CD4-positive, alpha-beta T cell (primary cell): ENCODE measurements at regions not wholly inside any gene's neighbourhood (a gene's known extent, or its start where the extent isn't known, plus 50 kb on each side); places are given as distances from the start of the nearest gene placed in this dataset.
"Not testable (repeated sequence)": the region's sequence is repeated elsewhere in the genome, so short reads cannot be mapped to it uniquely, and the experiment has no call there.

ENCODE experiments used
- ATAC-seq: fragments of 200-7000 bp; cut with Tn5 transposase; one replicate; pipeline ENCODE4 v1.10.0; 2022; ENCODE audit warnings: mild to moderate bottlenecking; ENCODE audit not compliant: poor library complexity
- CTCF ChIA-PET: fragments of 350-600 bp; sonication (Branson Sonifier 250); formaldehyde crosslinking; loops from one replicate; lab custom pipeline; 2021; ENCODE audit warnings: antibody characterized with exemption, inconsistent platforms; lab: Charles Lee
- POLR2A ChIA-PET: fragments of 350-600 bp; sonication (Branson Sonifier 250); formaldehyde crosslinking; loops from one replicate; lab custom pipeline; 2021; ENCODE audit warnings: antibody characterized with exemption, inconsistent platforms; lab: Charles Lee
- DNase-seq, 14 experiments: peaks; one replicate each; pipeline ENCODE4 v3.0.0-alpha.2; 2013 to 2020; ENCODE audit warnings: mixed read lengths in 2 of 14
- H3K27ac ChIP-seq, 2 donors: one replicate each; pipeline versions ENCODE4 v1.5.1 to v1.7.0; 2013; ENCODE audit warnings: low read length in 2 of 2, low read depth in 1 of 2, mild to moderate bottlenecking in 1 of 2
- H3K27me3 ChIP-seq, 2 experiments: 1 replicate in 1 of 2; 2 replicates in 1 of 2; pipeline versions ENCODE4 v1.6.1 to v1.7.0; 2013; ENCODE audit warnings: low read length in 2 of 2, control low read depth in 1 of 2, mild to moderate bottlenecking in 1 of 2, moderate library complexity in 1 of 2; ENCODE audit not compliant: insufficient read depth in 2 of 2, control insufficient read depth in 1 of 2
- H3K36me3 ChIP-seq: one replicate; pipeline ENCODE4 v1.6.1; 2013; ENCODE audit warnings: low read length, control low read depth; ENCODE audit not compliant: insufficient read depth
- H3K4me1 ChIP-seq: one replicate; pipeline ENCODE4 v1.6.1; 2013; ENCODE audit warnings: low read length, control low read depth; ENCODE audit not compliant: insufficient read depth
- H3K4me3 ChIP-seq: one replicate; pipeline ENCODE4 v1.5.1; 2013; ENCODE audit warnings: mild to moderate bottlenecking, low read length, moderate library complexity
- H3K9me3 ChIP-seq, 2 experiments: 1 replicate in 1 of 2; 2 replicates in 1 of 2; pipeline versions ENCODE4 v1.6.1 to v1.7.0; 2013; ENCODE audit warnings: low read length in 2 of 2, mild to moderate bottlenecking in 2 of 2, control low read depth in 1 of 2, moderate library complexity in 1 of 2; ENCODE audit not compliant: control insufficient read depth in 1 of 2, insufficient read depth in 1 of 2
- H3K27ac Mint-ChIP-seq: one replicate; pipeline ENCODE4 v1.8.0; 2020; ENCODE audit warnings: mixed read lengths
- H3K27me3 Mint-ChIP-seq: one replicate; pipeline ENCODE4 v1.8.0; 2021; ENCODE audit warnings: mixed read lengths
- H3K36me3 Mint-ChIP-seq: one replicate; pipeline ENCODE4 v1.8.0; 2021; ENCODE audit warnings: low read depth, mixed read lengths
- H3K4me1 Mint-ChIP-seq: one replicate; pipeline ENCODE4 v1.8.0; 2021; ENCODE audit warnings: low read depth, mixed read lengths
- H3K4me3 Mint-ChIP-seq: one replicate; pipeline ENCODE4 v1.8.0; 2020; ENCODE audit warnings: mild to moderate bottlenecking, mixed read lengths
- H3K9me3 Mint-ChIP-seq: one replicate; pipeline ENCODE4 v1.8.0; 2020; ENCODE audit warnings: mixed read lengths
- CTCF ChIP-seq: fragments of 200-600 bp; IDR thresholded peaks from one replicate; pipeline ENCODE4 v1.8.0; 2022; ENCODE audit warnings: antibody characterized with exemption, mild to moderate bottlenecking
- intact Hi-C, 2 experiments: fragments of 100-400 bp; cut with DNase I in 1 of 2; cut with micrococcal nuclease in 1 of 2; formaldehyde crosslinking; loops; one replicate each; pipeline versions ENCODE4 v1.15.1 to v1.9.0; 2023 to 2025; cut with DNase I, micrococcal nuclease

- POLR2A ChIA-PET, H3K4me1 ChIP-seq, H3K36me3 ChIP-seq, H3K27ac Mint-ChIP-seq, H3K27me3 ChIP-seq, H3K27ac ChIP-seq, H3K9me3 Mint-ChIP-seq, H3K4me3 ChIP-seq, H3K27me3 Mint-ChIP-seq, CTCF ChIA-PET, H3K36me3 Mint-ChIP-seq, DNase-seq, ATAC-seq, H3K9me3 ChIP-seq, H3K4me3 Mint-ChIP-seq, intact Hi-C loops, H3K4me1 Mint-ChIP-seq: not testable (repeated sequence)
Measured at GRCh38 chr16:88204131-88205110, 178.3 kb upstream of the ZNF469 start.

GRCh38 chr16:88205482-88205881 is 177.3 kb upstream of the ZNF469 start:
- CTCF ChIA-PET, H3K27me3 Mint-ChIP-seq, intact Hi-C loops, POLR2A ChIA-PET, H3K4me1 Mint-ChIP-seq, H3K27me3 ChIP-seq, DNase-seq, H3K36me3 ChIP-seq, ATAC-seq, H3K27ac Mint-ChIP-seq, H3K9me3 ChIP-seq, H3K4me3 Mint-ChIP-seq, H3K36me3 Mint-ChIP-seq, H3K9me3 Mint-ChIP-seq, H3K27ac ChIP-seq, H3K4me3 ChIP-seq, H3K4me1 ChIP-seq: not testable (repeated sequence)

- CTCF ChIA-PET, H3K4me1 ChIP-seq, H3K4me3 Mint-ChIP-seq, H3K4me3 ChIP-seq, POLR2A ChIA-PET, H3K27me3 Mint-ChIP-seq, H3K4me1 Mint-ChIP-seq, H3K9me3 ChIP-seq, H3K27ac ChIP-seq, ATAC-seq, H3K36me3 Mint-ChIP-seq, H3K36me3 ChIP-seq, H3K9me3 Mint-ChIP-seq, H3K27ac Mint-ChIP-seq, H3K27me3 ChIP-seq, DNase-seq, intact Hi-C loops: not testable (repeated sequence)
Measured at GRCh38 chr16:88206006-88206405, 176.8 kb upstream of the ZNF469 start.

- H3K36me3 Mint-ChIP-seq, CTCF ChIA-PET, H3K4me1 Mint-ChIP-seq: not testable (repeated sequence)
Measured at GRCh38 chr16:88206516-88206915, 176.2 kb upstream of the ZNF469 start.

GRCh38 chr16:88208112-88208511 is 174.6 kb upstream of the ZNF469 start:
- Mint-ChIP-seq H3K4me3 (no peak overlapping the region), H3K27me3 (no peaks in the 10 kb centered on the region), H3K36me3 (no peaks in the 10 kb centered on the region), H3K4me1 (no peaks in the 10 kb centered on the region), H3K27ac (no peak overlapping the region), H3K9me3 (no peaks in the 10 kb centered on the region)
- TF ChIP-seq CTCF: no peak
- CTCF ChIA-PET: no interaction called here
- Histone ChIP-seq H3K36me3 (no peaks in the 10 kb centered on the region), H3K27ac (no peak overlapping the region), H3K4me3 (no peak overlapping the region), H3K4me1 (no peaks in the 10 kb centered on the region), H3K9me3 (peaks cover 0 to 2% of the 10 kb centered on the region in 2 experiments), H3K27me3 (no peaks in the 10 kb centered on the region)
- no peak for DNase-seq
- intact Hi-C loops: no loop called here
- no peak for ATAC-seq
- POLR2A ChIA-PET: no interaction called here

More at GRCh38 chr16:88206516-88206915, 176.2 kb upstream of the ZNF469 start:
- H3K27ac Mint-ChIP-seq, intact Hi-C loops, H3K36me3 ChIP-seq, POLR2A ChIA-PET, H3K4me3 Mint-ChIP-seq, H3K4me3 ChIP-seq, H3K27ac ChIP-seq, H3K9me3 ChIP-seq, H3K9me3 Mint-ChIP-seq, DNase-seq, H3K27me3 Mint-ChIP-seq, H3K4me1 ChIP-seq, H3K27me3 ChIP-seq, ATAC-seq: not testable (repeated sequence)

- intact Hi-C loops, CTCF ChIA-PET, ATAC-seq, H3K9me3 ChIP-seq, H3K36me3 ChIP-seq, H3K27me3 Mint-ChIP-seq, H3K4me1 Mint-ChIP-seq, H3K27ac ChIP-seq, H3K27ac Mint-ChIP-seq, POLR2A ChIA-PET, H3K4me3 ChIP-seq, H3K4me1 ChIP-seq, H3K4me3 Mint-ChIP-seq, H3K9me3 Mint-ChIP-seq, H3K36me3 Mint-ChIP-seq, DNase-seq, H3K27me3 ChIP-seq: not testable (repeated sequence)
Measured at GRCh38 chr16:88208776-88209175, 174.0 kb upstream of the ZNF469 start.
